ENCODE measurements at regions not wholly inside any gene's neighbourhood (a gene's known extent, or its start where the extent isn't known, plus 50 kb on each side); places are given as distances from the start of the nearest gene placed in this dataset.

- no peak for TF ChIP-seq POLR2A (IDR thresholded peaks at IDR 0.05)
- TF ChIP-seq, protein P1, sequence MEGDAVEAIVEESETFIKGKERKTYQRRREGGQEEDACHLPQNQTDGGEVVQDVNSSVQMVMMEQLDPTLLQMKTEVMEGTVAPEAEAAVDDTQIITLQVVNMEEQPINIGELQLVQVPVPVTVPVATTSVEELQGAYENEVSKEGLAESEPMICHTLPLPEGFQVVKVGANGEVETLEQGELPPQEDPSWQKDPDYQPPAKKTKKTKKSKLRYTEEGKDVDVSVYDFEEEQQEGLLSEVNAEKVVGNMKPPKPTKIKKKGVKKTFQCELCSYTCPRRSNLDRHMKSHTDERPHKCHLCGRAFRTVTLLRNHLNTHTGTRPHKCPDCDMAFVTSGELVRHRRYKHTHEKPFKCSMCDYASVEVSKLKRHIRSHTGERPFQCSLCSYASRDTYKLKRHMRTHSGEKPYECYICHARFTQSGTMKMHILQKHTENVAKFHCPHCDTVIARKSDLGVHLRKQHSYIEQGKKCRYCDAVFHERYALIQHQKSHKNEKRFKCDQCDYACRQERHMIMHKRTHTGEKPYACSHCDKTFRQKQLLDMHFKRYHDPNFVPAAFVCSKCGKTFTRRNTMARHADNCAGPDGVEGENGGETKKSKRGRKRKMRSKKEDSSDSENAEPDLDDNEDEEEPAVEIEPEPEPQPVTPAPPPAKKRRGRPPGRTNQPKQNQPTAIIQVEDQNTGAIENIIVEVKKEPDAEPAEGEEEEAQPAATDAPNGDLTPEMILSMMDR (IDR thresholded peaks at IDR 0.05) = no peak
These were observed 958.7 kb downstream of the FSCB start for GRCh38 chr14:43548368-43548767.
